HG03280 (cell line): ENCODE measurements at regions not wholly inside any gene's neighbourhood (a gene's known extent, or its start where the extent isn't known, plus 50 kb on each side); places are given as distances from the start of the nearest gene placed in this dataset.

Experiments used
- ATAC-seq: cut with Tn5 transposase; IDR thresholded peaks from one replicate; pipeline ENCODE4 v1.9.1; 2021; ENCODE audit warnings: mild to moderate bottlenecking, moderate library complexity; ENCODE audit not compliant: unreplicated experiment

GRCh38 chr6:147621263-147621662 is 112.8 kb downstream of the SAMD5 start:
- ATAC-seq, result no peak

- no peak for ATAC-seq
Observed at GRCh38 chr6:147621961-147622360, 113.5 kb downstream of the SAMD5 start.

- ATAC-seq, result no peak
Observed at GRCh38 chr6:147624946-147625515, 116.5 kb downstream of the SAMD5 start.

- ATAC-seq, result no peak
Observed at GRCh38 chr6:147625946-147626345, 117.5 kb downstream of the SAMD5 start.

GRCh38 chr6:147627411-147627810 is 118.9 kb downstream of the SAMD5 start:
- no peak for ATAC-seq

GRCh38 chr6:147633191-147633590 is 124.7 kb downstream of the SAMD5 start:
- ATAC-seq, result no peak

- ATAC-seq, result no peak
Observed at GRCh38 chr6:147637620-147638195, 129.2 kb downstream of the SAMD5 start.

GRCh38 chr6:147639279-147639678 is 130.8 kb downstream of the SAMD5 start:
- ATAC-seq, result no peak

GRCh38 chr6:147640606-147641005 is 132.1 kb downstream of the SAMD5 start:
- no peak for ATAC-seq

GRCh38 chr6:147641511-147641910 is 133.0 kb downstream of the SAMD5 start:
- no peak for ATAC-seq

GRCh38 chr6:147642458-147642857 is 134.0 kb downstream of the SAMD5 start:
- ATAC-seq, result no peak

GRCh38 chr6:147643341-147644200 is 135.1 kb downstream of the SAMD5 start:
- no peak for ATAC-seq

GRCh38 chr6:147648916-147649315 is 140.4 kb downstream of the SAMD5 start:
- no peak for ATAC-seq

GRCh38 chr6:147651249-147652063 is 143.0 kb downstream of the SAMD5 start:
- no peak for ATAC-seq

- no peak for ATAC-seq
Observed at GRCh38 chr6:147653631-147654030, 145.1 kb downstream of the SAMD5 start.

- ATAC-seq, result no peak
Observed at GRCh38 chr6:147654103-147654845, 145.8 kb downstream of the SAMD5 start.

GRCh38 chr6:147660334-147661311 is 152.1 kb downstream of the SAMD5 start:
- no peak for ATAC-seq

- ATAC-seq, result no peak
Observed at GRCh38 chr6:147662646-147663045, 154.2 kb downstream of the SAMD5 start.

GRCh38 chr6:147664092-147664491 is 155.6 kb downstream of the SAMD5 start:
- ATAC-seq, result no peak
